ENCODE measurements at regions not wholly inside any gene's neighbourhood (a gene's known extent, or its start where the extent isn't known, plus 50 kb on each side); places are given as distances from the start of the nearest gene placed in this dataset.

GRCh38 chr4:64195582-64195981 is 213.7 kb downstream of the TECRL start:
- TF ChIP-seq CTCF (conservative IDR thresholded peaks at IDR 0.05; ENCODE audit: low read depth, low read length) (no peak), EZH2 (IDR thresholded peaks at IDR 0.05; ENCODE audit: borderline replicate concordance, low read depth, low read length, poor library complexity, severe bottlenecking) (no peak)

All from A673 (cell line).